GM12865 (cell line): ENCODE measurements at regions not wholly inside any gene's neighbourhood (a gene's known extent, or its start where the extent isn't known, plus 50 kb on each side); places are given as distances from the start of the nearest gene placed in this dataset.

Experiments used
- DNase-seq: peaks from one replicate; pipeline ENCODE4 v3.0.0; 2010; ENCODE audit warnings: low read depth
- H3K4me3 ChIP-seq: 2 replicates; pipeline ENCODE4 v1.5.1; 2011; ENCODE audit warnings: mild to moderate bottlenecking, low read depth, low read length, control low read depth
- CTCF ChIP-seq: IDR thresholded peaks from 2 replicates; pipeline ENCODE4 v1.5.1; 2011; ENCODE audit warnings: low read length, control low read depth, low read depth, inconsistent platforms; ENCODE audit not compliant: insufficient read depth; ENCODE audit errors: missing control alignments

- H3K4me3 ChIP-seq: no peak overlapping the region
- no peak for TF ChIP-seq CTCF
- no peak for DNase-seq
Measured at GRCh38 chr9:134522502-134522848, 119.1 kb upstream of the COL5A1 start.

GRCh38 chr9:134522976-134523375 is 118.6 kb upstream of the COL5A1 start:
- no peak for DNase-seq
- no peak overlapping the region for H3K4me3 ChIP-seq
- TF ChIP-seq CTCF: no peak

GRCh38 chr9:134525070-134525815 is 116.4 kb upstream of the COL5A1 start:
- DNase-seq: no peak
- H3K4me3 ChIP-seq: no peak overlapping the region
- TF ChIP-seq CTCF: no peak

- no peak for TF ChIP-seq CTCF
- no peak for DNase-seq
- H3K4me3 ChIP-seq: no peak overlapping the region
Measured at GRCh38 chr9:134525841-134526583, 115.6 kb upstream of the COL5A1 start.

GRCh38 chr9:134526584-134527477 is 114.8 kb upstream of the COL5A1 start:
- DNase-seq: no peak
- TF ChIP-seq CTCF: no peak

GRCh38 chr9:134530724-134531123 is 110.9 kb upstream of the COL5A1 start:
- no peak for TF ChIP-seq CTCF
- no peak for DNase-seq
- no peak overlapping the region for H3K4me3 ChIP-seq

More at GRCh38 chr9:134526584-134527477, 114.8 kb upstream of the COL5A1 start:
- no peak overlapping the region for H3K4me3 ChIP-seq
